ENCODE measurements at regions not wholly inside any gene's neighbourhood (a gene's known extent, or its start where the extent isn't known, plus 50 kb on each side); places are given as distances from the start of the nearest gene placed in this dataset.

- Mint-ChIP-seq H3K9me3 (peaks cover 2% of the 10 kb centered on the region in 2 donors), H3K4me1 (no peaks in the 10 kb centered on the region), H3K27me3 (ENCODE audit: low read depth in 2 of 2) (peaks cover 2 to 23% of the 10 kb centered on the region in 2 donors), H3K36me3 (no peaks in the 10 kb centered on the region), H3K27ac (no peak overlapping the region), H3K4me3 (no peak overlapping the region)
- Histone ChIP-seq H3K36me3 (ENCODE audit: control insufficient read depth, insufficient read depth, low read length) (no peaks in the 10 kb centered on the region), H3K9me3 (ENCODE audit: control insufficient read depth, insufficient read depth, low read length) (peaks cover 3% of the 10 kb centered on the region), H3K27ac (ENCODE audit: low read length) (no peak overlapping the region), H3K27me3 (ENCODE audit: control insufficient read depth, insufficient read depth, low read length) (no peaks in the 10 kb centered on the region), H3K4me3 (ENCODE audit: low read length) (no peak overlapping the region), H3K4me1 (ENCODE audit: control insufficient read depth, insufficient read depth, low read length) (no peaks in the 10 kb centered on the region)
- no peak for ATAC-seq
- no peak for DNase-seq
- intact Hi-C loops (cut with micrococcal nuclease), result no loop called here
- TF ChIP-seq, protein P1, sequence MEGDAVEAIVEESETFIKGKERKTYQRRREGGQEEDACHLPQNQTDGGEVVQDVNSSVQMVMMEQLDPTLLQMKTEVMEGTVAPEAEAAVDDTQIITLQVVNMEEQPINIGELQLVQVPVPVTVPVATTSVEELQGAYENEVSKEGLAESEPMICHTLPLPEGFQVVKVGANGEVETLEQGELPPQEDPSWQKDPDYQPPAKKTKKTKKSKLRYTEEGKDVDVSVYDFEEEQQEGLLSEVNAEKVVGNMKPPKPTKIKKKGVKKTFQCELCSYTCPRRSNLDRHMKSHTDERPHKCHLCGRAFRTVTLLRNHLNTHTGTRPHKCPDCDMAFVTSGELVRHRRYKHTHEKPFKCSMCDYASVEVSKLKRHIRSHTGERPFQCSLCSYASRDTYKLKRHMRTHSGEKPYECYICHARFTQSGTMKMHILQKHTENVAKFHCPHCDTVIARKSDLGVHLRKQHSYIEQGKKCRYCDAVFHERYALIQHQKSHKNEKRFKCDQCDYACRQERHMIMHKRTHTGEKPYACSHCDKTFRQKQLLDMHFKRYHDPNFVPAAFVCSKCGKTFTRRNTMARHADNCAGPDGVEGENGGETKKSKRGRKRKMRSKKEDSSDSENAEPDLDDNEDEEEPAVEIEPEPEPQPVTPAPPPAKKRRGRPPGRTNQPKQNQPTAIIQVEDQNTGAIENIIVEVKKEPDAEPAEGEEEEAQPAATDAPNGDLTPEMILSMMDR (IDR thresholded peaks at IDR 0.05), result no peak
- WGBS (ENCODE audit: insufficient coverage), result 81% methylated on average over 3 of the region's 3 CpGs
Observed at GRCh38 chr10:31112961-31113360, 81.3 kb upstream of the ZNF438 start.

DNA sequence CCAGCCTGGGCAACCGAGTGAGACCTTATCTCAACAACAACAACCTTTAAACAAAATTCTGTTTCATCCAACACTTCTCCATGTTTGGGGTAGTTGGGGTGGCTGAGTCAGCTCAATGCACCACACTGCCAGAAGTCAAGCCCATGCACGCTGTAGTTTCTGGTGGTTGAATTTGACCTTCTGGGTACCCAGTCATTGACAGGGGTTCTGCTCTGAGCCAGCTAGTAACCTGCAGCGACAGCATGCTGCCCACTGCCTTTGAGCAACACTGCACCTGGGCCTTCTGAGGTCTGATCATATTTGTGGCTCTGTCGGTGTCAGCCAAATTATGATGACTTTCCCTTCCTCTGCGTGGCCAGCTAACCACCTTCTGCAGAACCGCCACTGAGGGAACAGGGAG, 84.6 kb upstream of the ZNF438 start:
- ATAC-seq, result no peak
- no peak overlapping the region for H3K4me3 Mint-ChIP-seq
- Histone ChIP-seq H3K4me1 (ENCODE audit: control insufficient read depth, insufficient read depth, low read length) (no peaks in the 10 kb centered on the region), H3K36me3 (ENCODE audit: control insufficient read depth, insufficient read depth, low read length) (no peaks in the 10 kb centered on the region), H3K27me3 (ENCODE audit: control insufficient read depth, insufficient read depth, low read length) (no peaks in the 10 kb centered on the region), H3K4me3 (ENCODE audit: low read length) (no peak overlapping the region), H3K27ac (ENCODE audit: low read length) (no peak overlapping the region), H3K9me3 (ENCODE audit: control insufficient read depth, insufficient read depth, low read length) (peaks cover 3% of the 10 kb centered on the region)
- intact Hi-C loops (cut with micrococcal nuclease), result no loop called here
- WGBS (ENCODE audit: insufficient coverage), result 69% methylated on average over 5 of the region's 6 CpGs
- no peaks in the 10 kb centered on the region for H3K4me1 Mint-ChIP-seq
- H3K9me3 Mint-ChIP-seq, result peaks cover 2% of the 10 kb centered on the region in 2 donors
- H3K27ac Mint-ChIP-seq, result no peak overlapping the region
- no peak for DNase-seq
- H3K27me3 Mint-ChIP-seq (ENCODE audit: low read depth in 2 of 2), result peaks cover under 1 to 26% of the 10 kb centered on the region in 2 donors
- no peaks in the 10 kb centered on the region for H3K36me3 Mint-ChIP-seq
- TF ChIP-seq, protein P1 (IDR thresholded peaks at IDR 0.05), result no peak

- intact Hi-C loops (cut with micrococcal nuclease), result no loop called here
- ATAC-seq, result no peak
- Histone ChIP-seq H3K4me3 (ENCODE audit: low read length) (no peak overlapping the region), H3K27me3 (ENCODE audit: control insufficient read depth, insufficient read depth, low read length) (no peaks in the 10 kb centered on the region), H3K9me3 (ENCODE audit: control insufficient read depth, insufficient read depth, low read length) (no peaks in the 10 kb centered on the region), H3K36me3 (ENCODE audit: control insufficient read depth, insufficient read depth, low read length) (no peaks in the 10 kb centered on the region), H3K27ac (ENCODE audit: low read length) (no peak overlapping the region), H3K4me1 (ENCODE audit: control insufficient read depth, insufficient read depth, low read length) (no peaks in the 10 kb centered on the region)
- TF ChIP-seq, protein P1 (IDR thresholded peaks at IDR 0.05), result no peak
- Mint-ChIP-seq H3K4me3 (no peak overlapping the region), H3K27me3 (ENCODE audit: low read depth in 2 of 2) (peaks cover 3 to 20% of the 10 kb centered on the region in 2 donors), H3K36me3 (no peaks in the 10 kb centered on the region), H3K9me3 (no peaks in the 10 kb centered on the region), H3K4me1 (no peaks in the 10 kb centered on the region), H3K27ac (no peak overlapping the region)
- 95% methylated on average over 2 of the region's 3 CpGs for WGBS (ENCODE audit: insufficient coverage)
- no peak for DNase-seq
Observed at GRCh38 chr10:31118556-31118955, 86.9 kb upstream of the ZNF438 start.

GRCh38 chr10:31120392-31120791, 88.7 kb upstream of the ZNF438 start:
- H3K4me1 Mint-ChIP-seq, result no peaks in the 10 kb centered on the region
- WGBS (ENCODE audit: insufficient coverage), result 67% methylated on average over 1 of the region's 1 CpG
- Histone ChIP-seq H3K36me3 (ENCODE audit: control insufficient read depth, insufficient read depth, low read length) (no peaks in the 10 kb centered on the region), H3K9me3 (ENCODE audit: control insufficient read depth, insufficient read depth, low read length) (no peaks in the 10 kb centered on the region), H3K4me3 (ENCODE audit: low read length) (no peak overlapping the region), H3K4me1 (ENCODE audit: control insufficient read depth, insufficient read depth, low read length) (no peaks in the 10 kb centered on the region), H3K27me3 (ENCODE audit: control insufficient read depth, insufficient read depth, low read length) (no peaks in the 10 kb centered on the region), H3K27ac (ENCODE audit: low read length) (no peak overlapping the region)
- ATAC-seq (no peak), DNase-seq (no peak)
- no peak overlapping the region for H3K4me3 Mint-ChIP-seq
- peaks cover 10 to 28% of the 10 kb centered on the region in 2 donors for H3K27me3 Mint-ChIP-seq (ENCODE audit: low read depth in 2 of 2)
- no peaks in the 10 kb centered on the region for H3K36me3 Mint-ChIP-seq
- intact Hi-C loops (cut with micrococcal nuclease), result no loop called here
- H3K27ac Mint-ChIP-seq, result no peak overlapping the region
- TF ChIP-seq, protein P1 (IDR thresholded peaks at IDR 0.05), result no peak
- H3K9me3 Mint-ChIP-seq, result no peaks in the 10 kb centered on the region
